ENCODE measurements at regions not wholly inside any gene's neighbourhood (a gene's known extent, or its start where the extent isn't known, plus 50 kb on each side); places are given as distances from the start of the nearest gene placed in this dataset.
A peak's percentile ranks its signal among the peaks of the same experiment; 100 is the strongest.
"Not testable (repeated sequence)": the region's sequence is repeated elsewhere in the genome, so short reads cannot be mapped to it uniquely, and the experiment has no call there.

DNA sequence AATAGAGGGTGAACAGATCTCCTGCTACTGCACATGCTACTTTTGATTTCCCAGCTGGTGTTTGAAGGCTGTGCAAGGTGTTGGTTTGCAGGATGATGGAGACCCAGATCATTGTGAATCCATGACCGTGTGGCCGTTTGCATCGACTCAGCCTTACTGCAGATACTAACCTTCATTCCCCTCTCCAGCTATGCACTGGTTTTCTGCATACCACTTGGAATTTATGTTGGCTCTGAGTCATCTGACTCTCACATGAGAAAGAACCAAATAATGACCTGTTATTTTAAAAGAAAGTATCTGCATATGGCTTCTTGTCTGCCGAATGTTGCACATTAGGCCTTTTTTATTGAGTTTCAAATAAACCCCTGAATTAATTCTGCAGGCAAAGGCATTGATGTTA, 221.7 kb upstream of the PRKX start:
- H3K23ac ChIP-seq (ENCODE audit: low read depth, low read length); H3K9ac ChIP-seq (ENCODE audit: low read depth, low read length); H3K27me3 ChIP-seq (ENCODE audit: control insufficient read depth, insufficient read depth, low read length); dilution Hi-C loops (cut with HindIII; ENCODE audit: low sequenced_read_pairs, unreplicated experiment); H3K56ac ChIP-seq (ENCODE audit: extremely low read depth, insufficient read depth, low read length); BruUV-seq (replicated peaks); H2BK15ac ChIP-seq (ENCODE audit: low read depth, low read length); H2AFZ ChIP-seq (replicated peaks; ENCODE audit: low read length, poor library complexity); H4K20me1 ChIP-seq (ENCODE audit: insufficient read depth, low read length); DNase-seq; H3K4ac ChIP-seq (ENCODE audit: low read depth, low read length); H3K9me1 ChIP-seq (ENCODE audit: insufficient read depth, low read length); H2BK120ac ChIP-seq (ENCODE audit: low read depth, low read length); H3K79me1 ChIP-seq (ENCODE audit: low read depth in 1 of 2, low read length in 2 of 2); intact Hi-C loops (cut with micrococcal nuclease); H2BK20ac ChIP-seq (ENCODE audit: low read depth, low read length); POLR2A ChIA-PET (ENCODE audit: unreplicated experiment); H3K4me1 ChIP-seq (ENCODE audit: control insufficient read depth, insufficient read depth, low read length); H4K5ac ChIP-seq (ENCODE audit: low read depth, low read length); H3K36me3 ChIP-seq (ENCODE audit: control insufficient read depth, insufficient read depth, low read length); in situ Hi-C loops (cut with MboI; ENCODE audit: low sequenced_read_pairs); H3K9me3 ChIP-seq (ENCODE audit: control insufficient read depth, insufficient read depth, low read length); CTCF ChIA-PET; H3K27ac ChIP-seq (ENCODE audit: insufficient read depth, low read length); H3K4me2 ChIP-seq (ENCODE audit: low read depth, low read length); H2BK5ac ChIP-seq (ENCODE audit: low read depth, low read length, poor library complexity, severe bottlenecking); H3K18ac ChIP-seq (ENCODE audit: low read depth, low read length); H2AK5ac ChIP-seq (ENCODE audit: low read depth, low read length); H3K14ac ChIP-seq (replicated peaks; ENCODE audit: low read depth, low read length); H4K91ac ChIP-seq (ENCODE audit: insufficient read depth, low read depth, low read length); H4K8ac ChIP-seq (ENCODE audit: low read depth in 2 of 2, low read length in 2 of 2); H3K4me3 ChIP-seq (ENCODE audit: insufficient read depth, low read depth, low read length); H2AK9ac ChIP-seq (replicated peaks; ENCODE audit: low read depth, low read length, poor library complexity): not testable (repeated sequence)
- ATAC-seq (ENCODE audit: low read depth) = peak; percentile 87
- no CpG with 5 or more reads among the region's 4 CpGs for WGBS, 2 experiments (ENCODE audit: extremely low coverage in 2 of 2, insufficient read length in 1 of 2)

- H2BK20ac ChIP-seq (ENCODE audit: low read depth, low read length); H3K9ac ChIP-seq (ENCODE audit: low read depth, low read length); H3K4me2 ChIP-seq (ENCODE audit: low read depth, low read length); CTCF ChIA-PET; H2BK15ac ChIP-seq (ENCODE audit: low read depth, low read length); H4K8ac ChIP-seq (ENCODE audit: low read depth in 2 of 2, low read length in 2 of 2); H3K79me1 ChIP-seq (ENCODE audit: low read depth in 1 of 2, low read length in 2 of 2); H3K14ac ChIP-seq (replicated peaks; ENCODE audit: low read depth, low read length); DNase-seq; H3K4me3 ChIP-seq (ENCODE audit: insufficient read depth, low read depth, low read length); H4K91ac ChIP-seq (ENCODE audit: insufficient read depth, low read depth, low read length); H3K4me1 ChIP-seq (ENCODE audit: control insufficient read depth, insufficient read depth, low read length); H3K9me3 ChIP-seq (ENCODE audit: control insufficient read depth, insufficient read depth, low read length); H3K36me3 ChIP-seq (ENCODE audit: control insufficient read depth, insufficient read depth, low read length); H4K20me1 ChIP-seq (ENCODE audit: insufficient read depth, low read length); H2AK9ac ChIP-seq (replicated peaks; ENCODE audit: low read depth, low read length, poor library complexity); H2AFZ ChIP-seq (replicated peaks; ENCODE audit: low read length, poor library complexity); H3K27ac ChIP-seq (ENCODE audit: insufficient read depth, low read length); intact Hi-C loops (cut with micrococcal nuclease); H3K4ac ChIP-seq (ENCODE audit: low read depth, low read length); dilution Hi-C loops (cut with HindIII; ENCODE audit: low sequenced_read_pairs, unreplicated experiment); H3K27me3 ChIP-seq (ENCODE audit: control insufficient read depth, insufficient read depth, low read length); H3K56ac ChIP-seq (ENCODE audit: extremely low read depth, insufficient read depth, low read length); H4K5ac ChIP-seq (ENCODE audit: low read depth, low read length); in situ Hi-C loops (cut with MboI; ENCODE audit: low sequenced_read_pairs); H2AK5ac ChIP-seq (ENCODE audit: low read depth, low read length); H2BK120ac ChIP-seq (ENCODE audit: low read depth, low read length); H3K9me1 ChIP-seq (ENCODE audit: insufficient read depth, low read length); H3K23ac ChIP-seq (ENCODE audit: low read depth, low read length); POLR2A ChIA-PET (ENCODE audit: unreplicated experiment); H2BK5ac ChIP-seq (ENCODE audit: low read depth, low read length, poor library complexity, severe bottlenecking); H3K18ac ChIP-seq (ENCODE audit: low read depth, low read length); BruUV-seq (replicated peaks): not testable (repeated sequence)
- no CpG with 5 or more reads among the region's 78 CpGs for WGBS, 2 experiments (ENCODE audit: extremely low coverage in 2 of 2, insufficient read length in 1 of 2)
- peak; percentile 96 for ATAC-seq (ENCODE audit: low read depth)
Observed at GRCh38 chrX:3920424-3921017, 207.1 kb upstream of the PRKX start.

Measured in IMR-90 (cell line).